GM15510 (cell line): ENCODE measurements at regions not wholly inside any gene's neighbourhood (a gene's known extent, or its start where the extent isn't known, plus 50 kb on each side); places are given as distances from the start of the nearest gene placed in this dataset.

ENCODE experiments used
- POLR2A ChIP-seq: IDR thresholded peaks from 3 replicates; pipeline ENCODE4 v1.6.1; 2011; ENCODE audit warnings: borderline replicate concordance; ENCODE audit not compliant: insufficient read length; ENCODE audit errors: extremely low read depth

DNA sequence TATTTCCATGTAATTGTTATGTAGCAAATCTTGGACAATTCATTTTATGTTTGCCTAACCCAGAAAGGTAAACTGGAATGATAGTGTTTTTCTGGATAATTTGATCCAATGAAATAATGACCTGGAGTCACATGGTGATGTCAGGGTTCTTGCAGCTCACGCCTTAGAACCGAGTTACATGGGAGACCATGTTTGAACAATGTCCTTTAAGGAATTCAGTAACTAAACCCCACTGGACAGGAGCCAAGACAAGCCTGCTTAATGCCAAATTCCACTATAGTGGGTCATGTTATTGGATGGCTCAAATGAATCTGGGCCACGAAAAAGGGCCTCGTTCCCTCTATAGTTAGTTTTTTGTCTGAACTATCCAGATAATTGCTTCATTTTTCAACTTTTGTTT, 255.8 kb upstream of the HMGA2 start:
- TF ChIP-seq POLR2A = no peak

- no peak for TF ChIP-seq POLR2A
Measured at GRCh38 chr12:65570451-65571130, 253.7 kb upstream of the HMGA2 start.

- no peak for TF ChIP-seq POLR2A
Measured at GRCh38 chr12:65574867-65575266, 249.4 kb upstream of the HMGA2 start.

GRCh38 chr12:65584016-65584415, 240.3 kb upstream of the HMGA2 start:
- TF ChIP-seq POLR2A = no peak

DNA sequence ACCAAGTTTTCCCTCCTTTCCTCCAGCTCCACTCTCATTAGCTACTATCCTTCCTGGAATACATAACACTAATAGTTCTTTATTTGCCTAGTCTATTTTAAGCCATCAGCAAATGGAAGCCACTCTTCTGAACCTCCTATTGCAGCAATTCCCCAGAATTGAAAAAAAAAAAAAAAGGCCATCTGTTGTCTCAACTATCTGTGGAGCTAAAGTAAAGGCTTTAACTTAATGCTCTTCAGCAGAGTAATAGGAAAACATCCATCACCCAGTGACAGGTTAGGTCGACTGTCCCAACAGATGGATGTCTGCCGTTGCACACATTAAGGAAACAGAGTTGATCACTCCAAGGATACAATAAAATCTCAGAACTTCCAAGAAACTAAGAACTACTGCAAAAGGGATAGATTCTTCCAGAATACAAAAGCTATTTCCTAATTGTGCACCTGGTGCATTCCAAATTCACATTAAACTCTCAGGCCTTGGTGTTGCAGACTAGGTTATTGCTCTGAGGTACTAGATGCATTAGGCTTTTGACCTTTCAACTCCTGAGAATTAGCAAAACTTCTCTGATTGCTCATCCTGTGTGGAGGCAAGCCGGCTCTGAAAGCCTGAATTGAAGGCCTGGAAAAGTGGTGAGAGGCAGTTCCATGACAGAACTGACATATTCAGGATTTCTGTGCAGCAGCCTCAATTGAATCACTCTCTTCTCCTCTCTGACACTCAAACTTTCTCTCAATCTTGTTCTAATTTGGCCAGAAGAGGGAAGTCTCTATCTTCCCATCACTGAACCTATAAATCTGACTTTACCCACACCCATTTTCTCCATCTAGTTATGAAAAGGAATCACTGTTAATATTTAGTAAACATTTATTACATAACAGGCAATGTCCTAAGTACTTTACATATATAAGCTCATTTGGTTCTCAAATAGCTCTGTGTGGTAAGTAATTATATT, 238.4 kb upstream of the HMGA2 start:
- no peak for TF ChIP-seq POLR2A

- no peak for TF ChIP-seq POLR2A
Measured at GRCh38 chr12:65586796-65587195, 237.5 kb upstream of the HMGA2 start.

DNA sequence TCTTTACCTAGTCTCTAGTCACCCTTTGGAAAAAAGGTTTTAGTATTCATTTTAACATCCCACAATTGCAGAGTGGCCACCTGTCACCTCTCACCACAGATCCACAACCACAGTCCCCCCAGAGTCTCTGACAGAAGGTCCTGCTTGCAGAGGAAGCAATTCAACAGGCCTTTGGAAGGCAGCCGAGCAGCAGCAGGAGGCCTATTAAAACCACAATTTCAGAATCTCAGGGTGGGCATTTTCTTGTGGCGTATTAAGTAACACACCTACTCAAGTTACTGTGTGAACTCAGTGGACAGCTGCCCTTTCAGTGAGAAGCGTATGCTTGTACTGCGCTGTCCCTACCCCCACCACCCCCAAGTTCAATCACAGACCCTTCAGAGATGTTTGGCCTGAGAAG, 234.0 kb upstream of the HMGA2 start:
- no peak for TF ChIP-seq POLR2A

GRCh38 chr12:65592416-65592815, 231.9 kb upstream of the HMGA2 start:
- TF ChIP-seq POLR2A = no peak

DNA sequence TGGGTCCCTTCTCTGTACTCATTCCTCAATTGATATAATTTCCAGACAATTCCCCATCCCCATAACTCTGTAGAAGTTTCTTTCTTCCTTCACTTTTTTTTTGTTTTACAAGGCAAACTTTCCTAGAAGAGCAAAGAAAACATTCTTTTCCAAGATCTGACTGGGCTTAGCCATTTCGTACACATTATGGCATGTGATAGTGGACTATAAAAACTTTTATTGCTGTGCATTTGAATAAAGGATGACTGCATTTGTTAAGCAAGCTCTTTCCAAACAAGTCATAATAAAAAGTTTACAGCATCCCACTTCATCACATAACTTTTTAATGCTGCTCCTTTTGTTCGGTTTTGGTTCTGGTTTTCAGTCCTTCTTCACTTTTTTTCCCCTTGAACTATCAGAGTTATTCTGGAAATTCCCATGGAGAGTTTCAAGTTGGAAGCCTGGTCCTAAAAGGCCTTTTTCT, 231.0 kb upstream of the HMGA2 start:
- TF ChIP-seq POLR2A = no peak

DNA sequence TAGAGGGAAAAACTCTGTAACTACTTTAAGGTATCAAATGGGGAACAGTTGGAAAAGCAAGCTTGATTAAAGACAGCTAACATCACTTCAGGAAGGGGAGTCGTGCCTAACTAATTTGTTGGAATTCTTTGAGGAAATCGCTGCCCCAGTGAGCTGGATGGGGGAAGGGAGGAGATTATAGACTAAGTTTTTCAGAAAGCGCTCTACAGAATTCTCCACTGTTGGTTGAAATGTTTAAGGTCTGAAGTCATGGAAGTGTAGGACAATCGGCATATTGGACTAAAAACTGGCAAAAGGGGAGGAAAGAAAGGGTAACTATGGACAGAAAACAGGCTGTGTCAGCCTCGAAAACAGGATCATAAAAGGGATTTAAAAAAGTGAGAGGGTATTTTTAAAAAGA, 229.9 kb upstream of the HMGA2 start:
- TF ChIP-seq POLR2A = no peak

- TF ChIP-seq POLR2A = no peak
Measured at GRCh38 chr12:65595016-65595560, 229.2 kb upstream of the HMGA2 start.

GRCh38 chr12:65596514-65597091, 227.7 kb upstream of the HMGA2 start:
- TF ChIP-seq POLR2A = no peak

DNA sequence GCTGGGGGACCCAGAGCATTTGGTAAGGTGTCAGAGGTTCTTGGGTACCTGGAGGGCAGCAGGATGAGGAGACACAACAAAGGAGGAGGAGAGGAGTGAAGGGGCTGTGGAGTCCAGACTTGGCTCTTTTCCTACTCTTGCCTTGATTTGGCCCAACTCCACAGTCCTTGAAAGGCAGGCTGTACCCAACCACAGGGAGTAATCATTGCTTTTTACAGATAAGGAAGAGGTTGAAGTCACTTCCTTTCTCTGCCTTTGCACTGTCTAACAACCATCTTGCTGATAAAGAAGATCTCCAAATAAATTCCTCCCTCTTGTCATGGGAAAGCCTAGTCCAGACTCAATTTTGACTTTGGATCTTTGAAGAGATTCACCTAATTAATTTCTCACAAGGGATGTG, 226.8 kb upstream of the HMGA2 start:
- TF ChIP-seq POLR2A = no peak

DNA sequence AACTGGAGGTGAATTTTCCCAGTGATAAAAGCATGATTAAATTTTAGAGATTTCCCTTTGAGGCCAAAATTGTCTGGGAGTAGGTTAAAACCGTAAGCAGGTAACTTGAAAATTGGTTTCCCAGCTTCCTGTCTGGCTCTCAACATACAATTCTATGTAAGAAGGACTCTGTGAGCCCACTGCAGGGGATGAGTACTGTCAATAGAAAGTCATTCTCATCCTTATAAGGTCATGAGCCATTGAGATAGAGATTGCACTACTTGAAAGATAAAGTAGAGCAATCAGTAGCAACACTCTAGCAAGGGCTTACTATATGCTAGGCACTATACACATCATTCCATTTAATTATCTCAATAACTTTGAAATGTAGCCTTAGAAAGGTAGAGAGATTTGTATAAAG, 225.6 kb upstream of the HMGA2 start:
- no peak for TF ChIP-seq POLR2A

DNA sequence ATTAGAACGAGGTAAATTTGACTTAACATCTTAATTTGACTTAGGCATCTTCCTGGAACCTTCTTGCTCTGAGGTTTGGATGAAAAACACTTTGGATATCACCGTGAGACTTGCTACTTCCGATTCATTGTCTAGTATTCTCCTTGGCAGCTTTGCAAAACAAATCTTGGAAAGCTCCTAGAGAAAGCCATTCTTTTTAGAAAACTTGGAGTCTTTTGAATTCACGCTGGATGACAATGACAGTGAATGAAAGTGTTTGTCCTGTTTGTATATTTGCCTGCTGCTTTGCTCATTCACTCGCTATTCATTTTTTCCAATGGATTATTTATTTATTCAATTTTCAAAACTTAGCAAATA, 222.1 kb upstream of the HMGA2 start:
- no peak for TF ChIP-seq POLR2A
